HepG2 (cell line): ENCODE measurements at regions not wholly inside any gene's neighbourhood (a gene's known extent, or its start where the extent isn't known, plus 50 kb on each side); places are given as distances from the start of the nearest gene placed in this dataset.

ENCODE experiments used
- ATAC-seq: fragments of 200-7000 bp; cut with Tn5 transposase; 3 replicates; pipeline ENCODE4 v1.9.1; 2020; ENCODE audit warnings: mild to moderate bottlenecking, moderate library complexity
- BruUV-seq: library from RNA; stranded (reverse); fragments of 400-500 nt; replicated peaks from 2 replicates; lab custom pipeline; 2021; lab: Mats Ljungman, UMichigan
- CTCF ChIA-PET: fragments of 300-600 bp; formaldehyde crosslinking; extraction: SDS; loops from one replicate; lab custom pipeline; 2021; ENCODE audit warnings: low total read pairs, inconsistent platforms, low intra/inter-chr PET ratio; lab: Yijun Ruan, JAX
- POLR2A ChIA-PET: fragments of 350-600 bp; sonication (Branson Sonifier 250); formaldehyde crosslinking; loops from one replicate; lab custom pipeline; 2020; ENCODE audit warnings: antibody characterized with exemption, inconsistent platforms; lab: Yijun Ruan, JAX
- DNase-seq: peaks from one replicate; pipeline ENCODE4 v3.0.0-alpha.2; 2015; ENCODE audit warnings: low spot score
- FAIRE-seq: peaks from 3 replicates; lab custom pipeline; 2011; peaks lifted over from hg19 to GRCh38; lab: Jason Lieb, UNC
- H2AFZ ChIP-seq: one replicate; pipeline ENCODE4 v1.6.1; 2011; ENCODE audit warnings: low read length, inconsistent platforms
- H3K27ac ChIP-seq: fragments of 300-600 bp; 3 replicates; pipeline ENCODE4 v1.8.0; 2011; ENCODE audit warnings: mixed run types, mild to moderate bottlenecking, mixed read lengths, low read length, inconsistent platforms; ENCODE audit not compliant: insufficient read depth; ENCODE audit errors: extremely low read length
- H3K27me3 ChIP-seq, 2 experiments: fragments of 200-600 bp in 1 of 2; 2 replicates in 1 of 2; 3 replicates in 1 of 2; pipeline versions ENCODE4 v1.6.0 to v1.8.0; 2011; ENCODE audit warnings: low read length in 2 of 2, mild to moderate bottlenecking in 2 of 2, moderate library complexity in 2 of 2, inconsistent platforms in 1 of 2; ENCODE audit not compliant: insufficient read depth in 2 of 2, control insufficient read depth in 1 of 2
- H3K36me3 ChIP-seq, 2 experiments: fragments of 200-600 bp in 1 of 2; replicated peaks in 1 of 2; 2 replicates in 1 of 2; 3 replicates in 1 of 2; pipeline versions ENCODE4 v1.5.1 to v1.8.0; 2011; ENCODE audit warnings: low read length in 2 of 2, inconsistent platforms in 1 of 2; ENCODE audit not compliant: insufficient read depth in 2 of 2, control insufficient read depth in 1 of 2
- H3K4me1 ChIP-seq: 2 replicates; pipeline ENCODE4 v1.5.1; 2012; ENCODE audit warnings: low read length, inconsistent platforms; ENCODE audit not compliant: insufficient read depth
- H3K4me2 ChIP-seq: 2 replicates; pipeline ENCODE4 v1.6.0; 2011; ENCODE audit warnings: low read depth, low read length, inconsistent platforms
- H3K4me3 ChIP-seq, 3 experiments: fragments of 200-600 bp in 1 of 3; sonication (generic), shearing (Covaris generic) in 1 of 3; replicated peaks in 1 of 3; 2 replicates each; pipeline ENCODE4 v1.5.1; 2011 to 2016; ENCODE audit warnings: low read length in 3 of 3, inconsistent platforms in 2 of 3, low read depth in 2 of 3, mild to moderate bottlenecking in 2 of 3, control low read depth in 1 of 3, mixed read lengths in 1 of 3; ENCODE audit not compliant: insufficient read depth in 1 of 3
- H3K79me2 ChIP-seq: one replicate; pipeline ENCODE4 v1.6.1; 2011; ENCODE audit warnings: low read length, inconsistent platforms; ENCODE audit not compliant: insufficient read depth
- H3K9ac ChIP-seq: 2 replicates; pipeline ENCODE4 v1.6.0; 2011; ENCODE audit warnings: mild to moderate bottlenecking, low read depth, low read length, inconsistent platforms; ENCODE audit not compliant: insufficient read depth
- H3K9me3 ChIP-seq: 2 replicates; pipeline ENCODE4 v1.5.1; 2012; ENCODE audit warnings: mild to moderate bottlenecking, low read length
- H4K20me1 ChIP-seq: 2 replicates; pipeline ENCODE4 v1.6.0; 2011; ENCODE audit warnings: inconsistent platforms, mild to moderate bottlenecking, low read length, moderate library complexity; ENCODE audit not compliant: insufficient read depth
- BRD4 ChIP-seq: sonication (generic); formaldehyde crosslinking; IDR thresholded peaks from 2 replicates; pipeline ENCODE4 v1.4.0; 2020; ENCODE audit warnings: missing genetic modification reagents
- CBX1 ChIP-seq: IDR thresholded peaks from one replicate; pipeline ENCODE4 v1.6.1; 2016; ENCODE audit warnings: antibody characterized with exemption, low read depth
- CENPBD1 ChIP-seq: sonication (generic); formaldehyde crosslinking; IDR thresholded peaks from 2 replicates; pipeline ENCODE4 v1.8.0; 2022; ENCODE audit warnings: missing genetic modification reagents, low read depth, mild to moderate bottlenecking, borderline replicate concordance
- FOXK1 ChIP-seq: sonication (generic); formaldehyde crosslinking; IDR thresholded peaks from 2 replicates; pipeline ENCODE4 v1.4.0; 2020; ENCODE audit warnings: low read depth, missing genetic modification reagents, borderline replicate concordance
- GATAD2A ChIP-seq: IDR thresholded peaks from 2 replicates; pipeline ENCODE4 v1.6.1; 2016
- RARA ChIP-seq: IDR thresholded peaks from 2 replicates; pipeline ENCODE4 v1.6.1; 2016; ENCODE audit warnings: missing genetic modification reagents, missing compliant biosample characterization
- SIX1 ChIP-seq: sonication (generic); formaldehyde crosslinking; IDR thresholded peaks from 2 replicates; pipeline ENCODE4 v1.4.0; 2020; ENCODE audit warnings: missing genetic modification reagents, borderline replicate concordance
- SNAPC4 ChIP-seq: sonication (generic); formaldehyde crosslinking; IDR thresholded peaks from 2 replicates; pipeline ENCODE4 v1.4.0; 2020; ENCODE audit warnings: mild to moderate bottlenecking, missing genetic modification reagents
- ZBTB43 ChIP-seq: sonication (generic); formaldehyde crosslinking; conservative IDR thresholded peaks from 2 replicates; pipeline ENCODE4 v1.4.0; 2020; ENCODE audit warnings: missing genetic modification reagents
- ZFX ChIP-seq: sonication (generic); formaldehyde crosslinking; IDR thresholded peaks from 2 replicates; pipeline ENCODE4 v1.4.0; 2020; ENCODE audit warnings: mild to moderate bottlenecking, low read depth, missing genetic modification reagents, moderate library complexity
- ZNF138 ChIP-seq: sonication (generic); formaldehyde crosslinking; IDR thresholded peaks from 2 replicates; pipeline ENCODE4 v1.5.0; 2020; ENCODE audit warnings: mild to moderate bottlenecking, low read depth, missing genetic modification reagents
- ZNF558 ChIP-seq: sonication (generic); formaldehyde crosslinking; IDR thresholded peaks from 2 replicates; pipeline ENCODE4 v1.9.0; 2022; ENCODE audit warnings: mild to moderate bottlenecking, missing genetic modification reagents, borderline replicate concordance
- ZNF790 ChIP-seq: sonication (generic); formaldehyde crosslinking; IDR thresholded peaks from 2 replicates; pipeline ENCODE4 v1.8.0; 2022; ENCODE audit warnings: missing genetic modification reagents, mild to moderate bottlenecking, borderline replicate concordance
- WGBS: methylation state at CpG from one replicate; pipeline ENCODE4 v1.1.6; 2017; ENCODE audit warnings: low lambda C conversion rate; 5-methylcytosine and 5-hydroxymethylcytosine counted together
- in situ Hi-C: cut with HindIII; loops from 2 replicates; pipeline ENCODE4 v1.10.0; 2017; ENCODE audit warnings: low pct_unique_long_range_greater_than_20kb; ENCODE audit not compliant: extremely low pct_ligation_motif_present
- intact Hi-C: fragments of 100-400 bp; cut with micrococcal nuclease; formaldehyde crosslinking; loops from one replicate; pipeline ENCODE4 v1.10.0; 2022; ENCODE audit not compliant: unreplicated experiment

GRCh38 chrX:34437586-34437985, 219.5 kb downstream of the TMEM47 start:
- POLR2A ChIA-PET, result no interaction called here
- Histone ChIP-seq H3K27me3 (no peaks in the 10 kb centered on the region), H3K4me2 (no peak overlapping the region), H2AFZ (no peak overlapping the region), H3K9me3 (peaks cover 12% of the 10 kb centered on the region; the same call in 1 of the 2 replicates), H3K4me1 (no peaks in the 10 kb centered on the region), H3K79me2 (no peaks in the 10 kb centered on the region), H4K20me1 (no peaks in the 10 kb centered on the region), H3K27ac (no peak overlapping the region), H3K9ac (no peak overlapping the region), H3K36me3 (no peaks in the 10 kb centered on the region), H3K4me3 (no peak overlapping the region)
- in situ Hi-C loops (no loop called here), intact Hi-C loops (no loop called here)
- no peak for TF ChIP-seq BRD4 (CRISPR knock-in tag)
- no peak for TF ChIP-seq ZNF558 (CRISPR knock-in tag)
- TF ChIP-seq ZBTB43 (CRISPR knock-in tag), result no peak
- TF ChIP-seq RARA (CRISPR knock-in tag), result no peak
- TF ChIP-seq ZNF138 (CRISPR knock-in tag), result no peak
- TF ChIP-seq ZFX (CRISPR knock-in tag), result no peak
- TF ChIP-seq ZNF790, result no peak
- TF ChIP-seq CBX1, result no peak
- TF ChIP-seq CENPBD1 (CRISPR knock-in tag), result no peak
- TF ChIP-seq SNAPC4 (CRISPR knock-in tag), result no peak
- no peak for TF ChIP-seq GATAD2A (CRISPR knock-in tag)
- TF ChIP-seq SIX1 (CRISPR knock-in tag), result no peak
- no peak for TF ChIP-seq FOXK1
- no TSS peak for BruUV-seq
- no peak for FAIRE-seq
- ATAC-seq, result no peak
- WGBS, result 21% methylated on average over 5 of the region's 6 CpGs
- CTCF ChIA-PET, result no interaction called here
- no peak for DNase-seq
